ENCODE measurements at regions not wholly inside any gene's neighbourhood (a gene's known extent, or its start where the extent isn't known, plus 50 kb on each side); places are given as distances from the start of the nearest gene placed in this dataset.
"Not testable (repeated sequence)": the region's sequence is repeated elsewhere in the genome, so short reads cannot be mapped to it uniquely, and the experiment has no call there.

- no peak for DNase-seq (ENCODE audit: low spot score)
Observed at GRCh38 chr14:97143456-97143855, 346.3 kb downstream of the VRK1 start.

- DNase-seq (ENCODE audit: low spot score): not testable (repeated sequence)
Observed at GRCh38 chr14:97148021-97148420, 350.8 kb downstream of the VRK1 start.

- no peak for DNase-seq (ENCODE audit: low spot score)
Observed at GRCh38 chr14:97149775-97150174, 352.6 kb downstream of the VRK1 start.

GRCh38 chr14:97153527-97153926 lies 356.3 kb downstream of the VRK1 start:
- DNase-seq (ENCODE audit: low spot score): no peak

GRCh38 chr14:97155320-97155719 lies 358.1 kb downstream of the VRK1 start:
- DNase-seq (ENCODE audit: low spot score): no peak

- no peak for DNase-seq (ENCODE audit: low spot score)
Observed at GRCh38 chr14:97155814-97156213, 358.6 kb downstream of the VRK1 start.

- no peak for DNase-seq (ENCODE audit: low spot score)
Observed at GRCh38 chr14:97156705-97157104, 359.5 kb downstream of the VRK1 start.

GRCh38 chr14:97158102-97158501 lies 360.9 kb downstream of the VRK1 start:
- DNase-seq (ENCODE audit: low spot score): no peak

GRCh38 chr14:97159124-97159523 lies 361.9 kb downstream of the VRK1 start:
- DNase-seq (ENCODE audit: low spot score): no peak

GRCh38 chr14:97162621-97163020 lies 365.4 kb downstream of the VRK1 start:
- DNase-seq (ENCODE audit: low spot score): no peak

- peak; percentile 17 for DNase-seq (ENCODE audit: low spot score)
Observed at GRCh38 chr14:97164021-97164420, 366.8 kb downstream of the VRK1 start.

GRCh38 chr14:97166497-97166896 lies 369.3 kb downstream of the VRK1 start:
- DNase-seq (ENCODE audit: low spot score): no peak

- DNase-seq (ENCODE audit: low spot score): not testable (repeated sequence)
Observed at GRCh38 chr14:97167577-97167976, 370.4 kb downstream of the VRK1 start.

GRCh38 chr14:97172644-97173043 lies 375.5 kb downstream of the VRK1 start:
- DNase-seq (ENCODE audit: low spot score): no peak

- no peak for DNase-seq (ENCODE audit: low spot score)
Observed at GRCh38 chr14:97177016-97177415, 379.8 kb downstream of the VRK1 start.

- no peak for DNase-seq (ENCODE audit: low spot score)
Observed at GRCh38 chr14:97177635-97178034, 380.5 kb downstream of the VRK1 start.

GRCh38 chr14:97178781-97179180 lies 381.6 kb downstream of the VRK1 start:
- DNase-seq (ENCODE audit: low spot score): no peak

- no peak for DNase-seq (ENCODE audit: low spot score)
Observed at GRCh38 chr14:97179573-97179972, 382.4 kb downstream of the VRK1 start.

- DNase-seq (ENCODE audit: low spot score): no peak
Observed at GRCh38 chr14:97180304-97181200, 383.4 kb downstream of the VRK1 start.

GRCh38 chr14:97185186-97185585 lies 388.0 kb downstream of the VRK1 start:
- no peak for DNase-seq (ENCODE audit: low spot score)

GRCh38 chr14:97187916-97188315 lies 390.7 kb downstream of the VRK1 start:
- DNase-seq (ENCODE audit: low spot score): no peak

- no peak for DNase-seq (ENCODE audit: low spot score)
Observed at GRCh38 chr14:97196336-97196735, 399.2 kb downstream of the VRK1 start.

GRCh38 chr14:97198813-97199212 lies 401.6 kb downstream of the VRK1 start:
- DNase-seq (ENCODE audit: low spot score): no peak

- DNase-seq (ENCODE audit: low spot score): no peak
Observed at GRCh38 chr14:97200245-97200644, 403.1 kb downstream of the VRK1 start.
